Astrocyte of the cerebellum (primary cell): ENCODE measurements at regions not wholly inside any gene's neighbourhood (a gene's known extent, or its start where the extent isn't known, plus 50 kb on each side); places are given as distances from the start of the nearest gene placed in this dataset.
A peak's percentile ranks its signal among the peaks of the same experiment; 100 is the strongest.

Experiments
- DNase-seq: peaks from one replicate; pipeline ENCODE4 v3.0.0-alpha.2; 2011; ENCODE audit warnings: low read depth
- H3K4me3 ChIP-seq: 2 replicates; pipeline ENCODE4 v1.5.1; 2011; ENCODE audit warnings: mild to moderate bottlenecking, low read depth, low read length, moderate library complexity
- in situ Hi-C: cut with HindIII; loops from 2 replicates; pipeline ENCODE4 v1.10.0; 2017; ENCODE audit warnings: low sequenced_read_pairs
- TF ChIP-seq, protein P1 (sequence below): IDR thresholded peaks from 2 replicates; pipeline ENCODE4 v1.5.1; 2012; ENCODE audit warnings: low read length, low read depth, moderate library complexity, mild to moderate bottlenecking; ENCODE audit errors: missing control alignments

DNA sequence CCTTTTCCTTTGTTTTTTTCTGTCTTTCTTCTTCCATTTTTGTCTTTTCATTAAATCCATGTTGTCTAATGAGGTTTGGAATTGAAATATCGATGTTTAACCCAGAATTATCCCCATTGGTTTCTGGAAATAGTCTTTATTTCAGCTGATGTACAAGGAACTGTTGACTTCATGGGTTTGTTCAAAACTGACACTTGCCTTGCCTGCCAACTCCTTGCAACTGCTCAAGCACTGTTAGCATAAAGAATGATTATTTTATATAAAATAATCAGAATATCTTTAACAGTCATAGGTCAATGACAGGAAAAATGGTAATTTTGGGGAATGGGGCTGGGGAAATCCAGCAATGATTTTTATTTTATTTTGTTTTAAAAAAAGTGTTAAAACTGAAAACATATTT lies 359.6 kb upstream of the LCORL start:
- no peak for DNase-seq
- no peak overlapping the region for H3K4me3 ChIP-seq
- TF ChIP-seq, protein P1, sequence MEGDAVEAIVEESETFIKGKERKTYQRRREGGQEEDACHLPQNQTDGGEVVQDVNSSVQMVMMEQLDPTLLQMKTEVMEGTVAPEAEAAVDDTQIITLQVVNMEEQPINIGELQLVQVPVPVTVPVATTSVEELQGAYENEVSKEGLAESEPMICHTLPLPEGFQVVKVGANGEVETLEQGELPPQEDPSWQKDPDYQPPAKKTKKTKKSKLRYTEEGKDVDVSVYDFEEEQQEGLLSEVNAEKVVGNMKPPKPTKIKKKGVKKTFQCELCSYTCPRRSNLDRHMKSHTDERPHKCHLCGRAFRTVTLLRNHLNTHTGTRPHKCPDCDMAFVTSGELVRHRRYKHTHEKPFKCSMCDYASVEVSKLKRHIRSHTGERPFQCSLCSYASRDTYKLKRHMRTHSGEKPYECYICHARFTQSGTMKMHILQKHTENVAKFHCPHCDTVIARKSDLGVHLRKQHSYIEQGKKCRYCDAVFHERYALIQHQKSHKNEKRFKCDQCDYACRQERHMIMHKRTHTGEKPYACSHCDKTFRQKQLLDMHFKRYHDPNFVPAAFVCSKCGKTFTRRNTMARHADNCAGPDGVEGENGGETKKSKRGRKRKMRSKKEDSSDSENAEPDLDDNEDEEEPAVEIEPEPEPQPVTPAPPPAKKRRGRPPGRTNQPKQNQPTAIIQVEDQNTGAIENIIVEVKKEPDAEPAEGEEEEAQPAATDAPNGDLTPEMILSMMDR: no peak
- in situ Hi-C loops: no loop called here

DNA sequence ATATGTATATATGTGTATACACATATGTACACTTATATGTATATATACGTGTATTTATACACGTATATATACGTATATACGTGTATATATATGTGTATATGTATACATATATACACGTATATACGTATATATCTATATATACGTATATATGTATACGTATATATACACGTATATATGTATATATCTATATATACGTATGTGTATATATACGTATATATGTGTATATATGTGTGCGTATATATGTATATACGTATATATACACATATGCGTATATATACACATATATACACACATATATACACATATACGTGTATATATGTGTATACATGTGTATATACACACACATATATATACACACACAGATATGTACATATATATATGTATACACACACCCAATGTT lies 348.0 kb upstream of the LCORL start:
- DNase-seq: no peak
- in situ Hi-C loops: no loop called here
- TF ChIP-seq, protein P1: no peak
- no peak overlapping the region for H3K4me3 ChIP-seq

DNA sequence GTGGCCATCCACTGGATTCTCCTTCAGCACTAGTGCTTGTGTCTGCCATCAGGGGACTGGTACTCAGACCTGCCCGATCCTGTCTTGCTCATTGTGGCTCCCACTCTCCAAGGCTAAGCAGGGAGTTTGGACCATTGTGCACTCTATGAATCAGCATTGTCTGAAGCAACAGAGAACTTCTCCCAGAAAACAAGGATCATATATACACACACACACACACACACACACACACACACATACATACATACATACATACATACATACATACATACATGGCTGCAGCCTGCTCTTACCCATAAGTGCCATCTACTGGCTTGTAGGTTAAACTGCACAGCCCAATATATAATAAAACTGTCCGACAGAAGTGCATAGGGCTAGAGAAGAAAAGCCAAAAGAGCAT lies 345.3 kb upstream of the LCORL start:
- DNase-seq: peak; percentile 5
- TF ChIP-seq, protein P1: peak; percentile 62

DNA sequence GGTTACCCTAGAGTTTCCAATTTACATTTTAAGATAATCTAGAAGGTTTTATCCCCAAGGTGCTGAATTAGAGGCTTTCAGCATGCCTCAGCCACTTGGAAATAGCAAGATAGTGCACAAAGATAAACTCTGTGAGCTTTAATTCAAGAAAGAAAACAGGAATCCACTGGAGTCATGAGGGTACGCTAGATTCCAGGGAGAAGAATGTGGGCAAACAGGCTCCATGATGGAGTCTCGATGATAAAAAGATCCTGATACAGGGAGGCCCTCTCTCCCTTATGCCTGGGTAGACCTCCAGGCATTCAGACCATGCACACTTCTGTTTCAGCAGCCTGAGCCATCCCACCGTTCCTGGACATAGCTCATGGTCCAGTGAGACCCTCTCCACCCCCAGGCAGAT lies 344.6 kb upstream of the LCORL start:
- H3K4me3 ChIP-seq: no peak overlapping the region
- in situ Hi-C loops: no loop called here
- TF ChIP-seq, protein P1: no peak
- DNase-seq: no peak

More for the DNA sequence above, 345.3 kb upstream of the LCORL start:
- no peak overlapping the region for H3K4me3 ChIP-seq
- in situ Hi-C loops: no loop called here

DNA sequence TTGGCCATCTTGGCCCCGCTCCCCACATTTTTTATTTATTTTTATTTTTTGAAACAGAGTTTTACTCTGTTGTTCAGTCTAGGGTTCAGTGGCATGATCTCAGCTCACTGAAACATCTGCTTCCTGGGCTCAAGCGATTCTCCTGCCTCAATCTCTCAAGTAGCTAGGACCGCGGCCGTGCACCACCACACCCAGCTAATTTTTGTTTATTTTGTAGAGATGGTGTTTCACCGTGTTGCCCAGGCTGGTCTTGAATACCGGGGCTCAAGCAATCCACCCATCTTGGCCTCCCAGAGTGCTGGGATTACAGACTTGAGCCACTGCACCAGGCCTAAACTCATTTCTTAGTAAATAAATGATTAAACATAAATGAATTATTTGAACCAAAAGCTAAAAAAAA lies 322.0 kb upstream of the LCORL start:
- TF ChIP-seq, protein P1: no peak
- no peak for DNase-seq
- in situ Hi-C loops: no loop called here
- H3K4me3 ChIP-seq: no peak overlapping the region

DNA sequence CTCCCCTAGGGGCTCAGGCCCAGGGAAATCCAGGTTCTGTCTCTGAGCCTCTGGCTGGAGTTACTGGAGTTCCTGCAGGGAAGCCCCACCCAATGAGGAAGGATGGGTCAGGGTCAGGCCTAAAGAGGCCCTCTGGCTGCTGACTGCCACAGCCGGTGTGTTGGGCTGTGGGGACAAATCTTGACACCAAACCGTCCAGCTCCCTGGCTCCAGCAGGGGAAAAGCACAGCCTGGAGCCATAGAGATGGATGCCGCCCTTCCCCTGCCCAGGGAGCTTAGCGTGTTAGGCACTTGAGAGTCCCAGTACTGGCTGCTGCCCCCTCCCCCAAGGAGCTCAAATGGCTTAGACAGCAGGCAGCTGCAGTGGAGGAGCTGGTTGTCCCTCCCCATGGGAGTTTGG lies 321.3 kb upstream of the LCORL start:
- DNase-seq: no peak
- H3K4me3 ChIP-seq: no peak overlapping the region
- in situ Hi-C loops: no loop called here
- TF ChIP-seq, protein P1: no peak

DNA sequence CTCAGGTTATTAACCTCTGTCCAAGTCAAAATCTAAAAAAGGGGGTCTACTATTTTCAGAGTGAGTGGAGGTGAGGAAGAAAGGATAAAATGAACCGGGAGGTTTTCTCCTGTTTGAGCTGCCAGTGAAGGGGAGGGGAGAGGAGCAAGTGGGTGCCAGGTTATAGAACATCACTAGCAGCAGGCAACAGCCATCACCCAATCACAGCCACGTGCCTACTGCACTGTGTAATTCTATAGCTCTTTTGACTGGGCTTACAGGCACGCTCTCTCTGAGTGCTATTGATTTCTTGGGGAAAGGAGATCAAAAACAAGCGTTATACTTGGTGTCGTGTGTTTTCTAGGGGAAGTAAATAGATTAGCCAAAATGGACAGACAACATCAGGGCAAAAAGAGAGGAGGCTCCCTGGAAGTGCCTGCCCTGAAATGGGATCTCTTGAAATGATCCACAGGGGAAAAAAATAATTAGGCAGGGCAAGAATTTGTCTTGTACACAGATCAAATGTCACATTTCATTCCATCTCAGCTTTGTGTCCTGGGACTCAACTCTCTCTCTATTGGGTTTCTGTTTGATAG lies 300.5 kb upstream of the LCORL start:
- H3K4me3 ChIP-seq: no peak overlapping the region
- in situ Hi-C loops: no loop called here
- TF ChIP-seq, protein P1: no peak
- DNase-seq: no peak
